H1 (cell line): ENCODE measurements at regions not wholly inside any gene's neighbourhood (a gene's known extent, or its start where the extent isn't known, plus 50 kb on each side); places are given as distances from the start of the nearest gene placed in this dataset.

Source experiments
- BACH1 ChIP-seq: IDR thresholded peaks from 2 replicates; pipeline ENCODE4 v1.6.1; 2012; ENCODE audit warnings: low read length, improper control_type of control experiment
- EZH2 ChIP-seq: fragments of 200-600 bp; sonication (generic); IDR thresholded peaks from 2 replicates; pipeline ENCODE4 v1.7.1; 2012; ENCODE audit warnings: low read depth, mild to moderate bottlenecking, moderate library complexity, low read length, inconsistent platforms; ENCODE audit not compliant: severe bottlenecking
- JUN ChIP-seq: IDR thresholded peaks from 2 replicates; pipeline ENCODE4 v1.6.1; 2011; ENCODE audit warnings: low read depth, mild to moderate bottlenecking, improper control_type of control experiment, low read length
- POLR2AphosphoS5 ChIP-seq: IDR thresholded peaks from 2 replicates; pipeline ENCODE4 v1.6.1; 2011; ENCODE audit warnings: low read depth, low read length

DNA sequence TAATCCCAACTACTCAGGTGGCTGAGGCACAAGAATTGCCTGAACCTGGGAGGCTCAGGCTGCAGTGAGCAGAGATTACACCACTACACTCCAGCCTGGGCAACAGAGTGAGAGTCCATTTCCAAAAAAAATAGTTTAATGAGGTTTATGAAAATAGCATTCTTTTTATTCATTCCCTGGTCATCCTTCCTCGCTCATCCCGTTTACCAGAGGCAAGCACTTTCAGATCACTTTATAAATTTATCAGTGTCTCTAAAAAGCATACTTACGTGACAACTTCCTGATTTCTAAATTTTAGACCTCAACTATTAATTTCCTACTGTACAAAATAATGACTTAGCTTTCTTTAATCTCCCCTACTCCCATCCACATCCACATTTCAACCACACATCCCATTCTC lies 864.8 kb downstream of the EPHA4 start:
- no peak for TF ChIP-seq POLR2AphosphoS5
- TF ChIP-seq EZH2, result no peak
- TF ChIP-seq JUN, result no peak
- no peak for TF ChIP-seq BACH1
